ENCODE measurements at regions not wholly inside any gene's neighbourhood (a gene's known extent, or its start where the extent isn't known, plus 50 kb on each side); places are given as distances from the start of the nearest gene placed in this dataset.

DNA sequence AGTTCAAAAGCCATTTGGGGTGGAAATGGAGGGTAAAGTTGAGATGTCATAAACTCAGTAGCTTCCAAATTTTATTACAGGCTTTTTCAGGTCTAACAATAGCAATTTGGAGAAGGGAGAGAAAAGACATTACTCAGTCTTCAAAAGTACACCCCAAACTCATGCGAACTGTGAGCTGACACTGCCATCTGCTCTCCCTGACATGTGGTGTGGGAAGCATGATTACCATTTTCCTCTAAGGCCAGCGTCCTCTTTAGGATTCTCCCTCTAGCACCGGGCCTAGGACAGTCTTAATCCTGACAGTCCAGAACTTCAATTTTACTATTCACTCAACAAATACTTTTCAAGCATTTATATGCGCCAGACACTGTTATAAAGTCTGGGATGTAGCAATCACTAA is 536.0 kb upstream of the JARID2 start:
- no peak for TF ChIP-seq EP300 (IDR thresholded peaks at IDR 0.05; ENCODE audit: low read depth)
- TF ChIP-seq, protein P1, sequence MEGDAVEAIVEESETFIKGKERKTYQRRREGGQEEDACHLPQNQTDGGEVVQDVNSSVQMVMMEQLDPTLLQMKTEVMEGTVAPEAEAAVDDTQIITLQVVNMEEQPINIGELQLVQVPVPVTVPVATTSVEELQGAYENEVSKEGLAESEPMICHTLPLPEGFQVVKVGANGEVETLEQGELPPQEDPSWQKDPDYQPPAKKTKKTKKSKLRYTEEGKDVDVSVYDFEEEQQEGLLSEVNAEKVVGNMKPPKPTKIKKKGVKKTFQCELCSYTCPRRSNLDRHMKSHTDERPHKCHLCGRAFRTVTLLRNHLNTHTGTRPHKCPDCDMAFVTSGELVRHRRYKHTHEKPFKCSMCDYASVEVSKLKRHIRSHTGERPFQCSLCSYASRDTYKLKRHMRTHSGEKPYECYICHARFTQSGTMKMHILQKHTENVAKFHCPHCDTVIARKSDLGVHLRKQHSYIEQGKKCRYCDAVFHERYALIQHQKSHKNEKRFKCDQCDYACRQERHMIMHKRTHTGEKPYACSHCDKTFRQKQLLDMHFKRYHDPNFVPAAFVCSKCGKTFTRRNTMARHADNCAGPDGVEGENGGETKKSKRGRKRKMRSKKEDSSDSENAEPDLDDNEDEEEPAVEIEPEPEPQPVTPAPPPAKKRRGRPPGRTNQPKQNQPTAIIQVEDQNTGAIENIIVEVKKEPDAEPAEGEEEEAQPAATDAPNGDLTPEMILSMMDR (IDR thresholded peaks at IDR 0.05) = no peak
